Neural crest cell (in vitro differentiated cells): ENCODE measurements at regions not wholly inside any gene's neighbourhood (a gene's known extent, or its start where the extent isn't known, plus 50 kb on each side); places are given as distances from the start of the nearest gene placed in this dataset.
A peak's percentile ranks its signal among the peaks of the same experiment; 100 is the strongest.

Source experiments
- DNase-seq: peaks from one replicate; pipeline ENCODE4 v3.0.0; 2021; ENCODE audit warnings: low read depth, mixed read lengths, low spot score
- H3K27ac Mint-ChIP-seq: one replicate; pipeline ENCODE4 v1.8.0; 2021; ENCODE audit warnings: mild to moderate bottlenecking, mixed read lengths; ENCODE audit not compliant: unreplicated experiment
- H3K27me3 Mint-ChIP-seq: 2 replicates; pipeline ENCODE4 v1.8.0; 2021; ENCODE audit warnings: low read depth, mild to moderate bottlenecking, mixed read lengths
- H3K36me3 Mint-ChIP-seq: 2 replicates; pipeline ENCODE4 v1.8.0; 2021; ENCODE audit warnings: low read depth, mild to moderate bottlenecking, mixed read lengths
- H3K4me1 Mint-ChIP-seq: 2 replicates; pipeline ENCODE4 v1.8.0; 2021; ENCODE audit warnings: mixed read lengths
- H3K4me3 Mint-ChIP-seq: one replicate; pipeline ENCODE4 v1.8.0; 2021; ENCODE audit warnings: mild to moderate bottlenecking, mixed read lengths
- H3K9me3 Mint-ChIP-seq: 2 replicates; pipeline ENCODE4 v1.8.0; 2021; ENCODE audit warnings: mixed read lengths
- CTCF ChIP-seq: fragments of 200-600 bp; sonication (generic); conservative IDR thresholded peaks from 2 replicates; pipeline ENCODE4 v1.5.0; 2021; ENCODE audit warnings: antibody characterized with exemption, mild to moderate bottlenecking

GRCh38 chr7:45365341-45365740 lies 207.8 kb downstream of the RAMP3 start:
- DNase-seq: no peak
- H3K36me3 Mint-ChIP-seq: no peaks in the 10 kb centered on the region
- H3K4me1 Mint-ChIP-seq: no peaks in the 10 kb centered on the region
- no peak overlapping the region for H3K27ac Mint-ChIP-seq
- peaks cover 7% of the 10 kb centered on the region for H3K27me3 Mint-ChIP-seq
- H3K9me3 Mint-ChIP-seq: peaks cover 2% of the 10 kb centered on the region
- no peak for TF ChIP-seq CTCF
- no peak overlapping the region for H3K4me3 Mint-ChIP-seq

- no peaks in the 10 kb centered on the region for H3K4me1 Mint-ChIP-seq
- H3K27me3 Mint-ChIP-seq: peaks cover 7% of the 10 kb centered on the region
- H3K36me3 Mint-ChIP-seq: no peaks in the 10 kb centered on the region
- DNase-seq: no peak
- H3K4me3 Mint-ChIP-seq: no peak overlapping the region
- TF ChIP-seq CTCF: no peak
- H3K27ac Mint-ChIP-seq: no peak overlapping the region
- H3K9me3 Mint-ChIP-seq: peaks cover 2% of the 10 kb centered on the region
These were observed 207.7 kb upstream of the ADCY1 start for GRCh38 chr7:45366475-45366874.

GRCh38 chr7:45367026-45367425 lies 207.1 kb upstream of the ADCY1 start:
- no peak overlapping the region for H3K27ac Mint-ChIP-seq
- peaks cover 2% of the 10 kb centered on the region for H3K9me3 Mint-ChIP-seq
- H3K36me3 Mint-ChIP-seq: no peaks in the 10 kb centered on the region
- peaks cover 7% of the 10 kb centered on the region for H3K27me3 Mint-ChIP-seq
- no peak for TF ChIP-seq CTCF
- no peaks in the 10 kb centered on the region for H3K4me1 Mint-ChIP-seq
- no peak for DNase-seq
- no peak overlapping the region for H3K4me3 Mint-ChIP-seq

- H3K9me3 Mint-ChIP-seq: peaks cover 2% of the 10 kb centered on the region
- H3K4me1 Mint-ChIP-seq: no peaks in the 10 kb centered on the region
- peak; percentile 13 for TF ChIP-seq CTCF
- H3K36me3 Mint-ChIP-seq: no peaks in the 10 kb centered on the region
- peaks cover 7% of the 10 kb centered on the region for H3K27me3 Mint-ChIP-seq
- no peak overlapping the region for H3K4me3 Mint-ChIP-seq
- no peak overlapping the region for H3K27ac Mint-ChIP-seq
- no peak for DNase-seq
These were observed 205.9 kb upstream of the ADCY1 start for GRCh38 chr7:45368129-45368807.

- no peak overlapping the region for H3K27ac Mint-ChIP-seq
These were observed 189.7 kb upstream of the ADCY1 start for GRCh38 chr7:45384499-45384898.

More at GRCh38 chr7:45384499-45384898, 189.7 kb upstream of the ADCY1 start:
- Mint-ChIP-seq H3K36me3 (no peaks in the 10 kb centered on the region), H3K9me3 (no peaks in the 10 kb centered on the region), H3K4me3 (no peak overlapping the region), H3K4me1 (no peaks in the 10 kb centered on the region), H3K27me3 (no peaks in the 10 kb centered on the region)
- TF ChIP-seq CTCF: no peak
- DNase-seq: no peak
